ENCODE measurements at regions not wholly inside any gene's neighbourhood (a gene's known extent, or its start where the extent isn't known, plus 50 kb on each side); places are given as distances from the start of the nearest gene placed in this dataset.

DNA sequence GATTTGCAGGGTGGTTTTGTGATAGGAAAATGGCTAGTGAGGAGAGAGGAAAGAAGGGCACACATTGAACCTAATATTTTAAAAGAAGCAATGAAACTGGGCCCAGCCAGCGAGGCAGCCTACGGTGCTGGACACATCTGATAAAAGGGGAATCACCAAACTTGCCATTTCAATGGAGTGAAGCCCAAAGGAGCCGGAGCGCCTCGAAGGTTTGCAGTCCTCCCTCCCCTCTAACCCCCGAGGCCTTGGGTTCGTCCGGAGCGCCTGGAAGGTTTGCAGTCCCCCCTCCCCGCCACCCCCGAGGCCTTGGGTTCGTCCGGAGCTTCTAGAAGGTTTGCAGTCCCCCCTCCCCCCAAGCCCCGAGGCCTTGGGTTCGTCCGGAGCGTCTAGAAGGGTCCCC is 132.6 kb downstream of the TENT4A start:
- Mint-ChIP-seq H3K4me1 (no peaks in the 10 kb centered on the region), H3K27ac (no peak overlapping the region), H3K27me3 (ENCODE audit: low read depth) (peaks cover 5% of the 10 kb centered on the region), H3K9me3 (peaks cover 26% of the 10 kb centered on the region), H3K36me3 (ENCODE audit: low read depth) (peaks cover 4% of the 10 kb centered on the region), H3K4me3 (no peak overlapping the region)
- no peak for TF ChIP-seq CTCF (IDR thresholded peaks at IDR 0.05; ENCODE audit: unreplicated experiment in 3 of 3)

GRCh38 chr5:6847870-6848269 is 134.6 kb downstream of the TENT4A start:
- no peaks in the 10 kb centered on the region for H3K4me1 Mint-ChIP-seq
- peaks cover 4% of the 10 kb centered on the region for H3K36me3 Mint-ChIP-seq (ENCODE audit: low read depth)
- no peak overlapping the region for H3K27ac Mint-ChIP-seq
- peaks cover 30% of the 10 kb centered on the region for H3K9me3 Mint-ChIP-seq
- peaks cover 5% of the 10 kb centered on the region for H3K27me3 Mint-ChIP-seq (ENCODE audit: low read depth)
- H3K4me3 Mint-ChIP-seq = no peak overlapping the region
- no peak for TF ChIP-seq CTCF (IDR thresholded peaks at IDR 0.05; ENCODE audit: unreplicated experiment in 3 of 3)

DNA sequence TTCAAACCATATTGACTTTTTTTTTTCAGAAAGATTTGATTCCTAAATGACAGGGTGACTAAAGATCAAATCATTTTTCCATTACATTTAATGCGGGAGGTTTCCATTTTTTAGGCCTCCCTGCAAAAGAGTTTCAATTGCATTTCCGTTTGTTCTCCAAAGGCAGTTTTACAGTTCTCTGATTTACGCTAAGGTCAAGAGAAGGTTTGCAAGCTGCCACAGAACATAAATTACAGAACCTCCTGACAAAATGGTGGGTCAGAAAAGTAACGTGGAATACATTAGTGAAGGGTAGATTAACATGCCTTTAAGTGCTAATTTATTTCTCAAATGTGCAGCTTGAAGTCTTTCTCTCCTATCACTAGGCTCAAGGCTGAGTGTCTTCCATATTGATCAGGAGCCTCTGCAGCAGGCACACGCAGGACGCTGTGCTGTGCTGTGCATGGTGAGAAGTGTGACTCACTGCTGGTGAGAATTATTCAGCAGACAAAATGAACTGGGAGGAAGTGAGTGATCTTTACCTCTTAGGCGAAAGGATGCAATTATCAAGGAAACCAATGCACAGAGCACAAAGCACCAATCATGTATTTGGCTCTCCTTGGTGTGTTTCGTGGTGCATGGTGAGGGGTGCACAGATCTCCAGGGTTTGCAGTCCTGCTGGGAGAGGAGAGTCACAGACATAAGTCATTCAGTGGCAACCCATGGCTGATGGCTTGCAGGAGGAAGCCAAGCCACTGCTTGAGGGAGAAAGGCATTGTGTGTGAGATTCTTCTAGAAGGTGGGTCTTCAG is 136.3 kb downstream of the TENT4A start:
- no peaks in the 10 kb centered on the region for H3K4me1 Mint-ChIP-seq
- peaks cover 32% of the 10 kb centered on the region for H3K9me3 Mint-ChIP-seq
- no peak overlapping the region for H3K27ac Mint-ChIP-seq
- H3K4me3 Mint-ChIP-seq = no peak overlapping the region
- no peak for TF ChIP-seq CTCF (IDR thresholded peaks at IDR 0.05; ENCODE audit: unreplicated experiment in 3 of 3)
- H3K36me3 Mint-ChIP-seq (ENCODE audit: low read depth) = peaks cover 4% of the 10 kb centered on the region
- H3K27me3 Mint-ChIP-seq (ENCODE audit: low read depth) = peaks cover 5% of the 10 kb centered on the region

GRCh38 chr5:6850106-6850432 is 136.8 kb downstream of the TENT4A start:
- H3K27me3 Mint-ChIP-seq (ENCODE audit: low read depth) = peaks cover 5% of the 10 kb centered on the region
- H3K4me3 Mint-ChIP-seq = no peak overlapping the region
- H3K36me3 Mint-ChIP-seq (ENCODE audit: low read depth) = peaks cover 4% of the 10 kb centered on the region
- TF ChIP-seq CTCF (IDR thresholded peaks at IDR 0.05; ENCODE audit: unreplicated experiment in 3 of 3) = no peak
- H3K4me1 Mint-ChIP-seq = no peaks in the 10 kb centered on the region
- no peak overlapping the region for H3K27ac Mint-ChIP-seq
- H3K9me3 Mint-ChIP-seq = peaks cover 33% of the 10 kb centered on the region

DNA sequence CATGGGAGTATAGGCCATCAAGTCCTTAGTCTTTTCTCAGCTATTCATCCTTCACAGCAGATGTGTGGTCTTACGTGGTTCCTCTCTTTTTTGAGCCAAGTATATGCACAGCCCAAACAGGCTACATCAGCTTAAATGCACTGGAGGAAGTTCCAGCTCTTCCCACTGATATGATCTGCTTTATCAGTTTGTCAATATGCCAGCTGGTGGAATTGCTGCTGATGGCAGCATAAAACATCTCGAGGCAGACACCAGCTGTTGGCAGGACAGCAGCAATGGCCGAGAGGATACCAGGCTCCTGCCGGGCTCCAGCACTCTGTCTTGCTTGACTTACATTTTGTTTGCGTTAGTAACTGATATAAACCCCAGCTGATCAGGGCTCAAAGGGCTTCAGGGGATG is 143.4 kb downstream of the TENT4A start:
- H3K9me3 Mint-ChIP-seq = peaks cover 22% of the 10 kb centered on the region
- peaks cover 6% of the 10 kb centered on the region for H3K4me1 Mint-ChIP-seq
- H3K36me3 Mint-ChIP-seq (ENCODE audit: low read depth) = no peaks in the 10 kb centered on the region
- no peak for TF ChIP-seq CTCF (IDR thresholded peaks at IDR 0.05; ENCODE audit: unreplicated experiment in 3 of 3)
- H3K27ac Mint-ChIP-seq = no peak overlapping the region
- peaks cover 13% of the 10 kb centered on the region for H3K27me3 Mint-ChIP-seq (ENCODE audit: low read depth)
- no peak overlapping the region for H3K4me3 Mint-ChIP-seq

DNA sequence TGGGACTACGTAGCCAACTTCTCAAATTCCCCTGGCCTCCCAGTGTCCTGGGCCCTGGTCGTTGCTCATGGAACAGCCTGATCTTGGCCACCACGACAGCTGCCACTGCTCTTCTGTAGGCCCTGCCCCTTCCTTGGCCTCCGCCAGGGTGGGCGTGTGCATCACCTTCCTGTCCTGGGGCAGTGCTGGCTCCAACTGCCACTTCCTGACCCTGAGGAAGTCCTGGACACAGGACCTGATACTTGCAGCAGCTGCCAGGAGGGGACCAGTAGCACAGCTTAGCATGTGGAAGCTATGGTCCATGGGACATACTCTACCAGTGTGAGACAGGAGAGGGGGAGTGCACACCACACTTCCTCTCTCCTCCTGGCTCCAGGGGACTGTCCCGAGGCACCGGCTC is 145.2 kb downstream of the TENT4A start:
- Mint-ChIP-seq H3K4me3 (no peak overlapping the region), H3K9me3 (peaks cover 15% of the 10 kb centered on the region), H3K27ac (no peak overlapping the region), H3K36me3 (ENCODE audit: low read depth) (no peaks in the 10 kb centered on the region), H3K4me1 (peaks cover 6% of the 10 kb centered on the region), H3K27me3 (ENCODE audit: low read depth) (peaks cover 13% of the 10 kb centered on the region)
- no peak for TF ChIP-seq CTCF (IDR thresholded peaks at IDR 0.05; ENCODE audit: unreplicated experiment in 3 of 3)

All from nephron (organoid).